Astrocyte (in vitro differentiated cells and primary cell): ENCODE measurements at regions not wholly inside any gene's neighbourhood (a gene's known extent, or its start where the extent isn't known, plus 50 kb on each side); places are given as distances from the start of the nearest gene placed in this dataset.

ENCODE experiments used
- DNase-seq: peaks from one replicate; pipeline ENCODE4 v3.0.0-alpha.2; 2010; ENCODE audit warnings: low read depth
- FAIRE-seq: peaks from 2 replicates; lab custom pipeline; 2011; peaks lifted over from hg19 to GRCh38; lab: Jason Lieb, UNC
- H2AFZ ChIP-seq: 2 replicates; pipeline ENCODE4 v1.6.0; 2012; ENCODE audit warnings: low read depth, low read length, inconsistent platforms
- H3K27ac ChIP-seq: 2 replicates; pipeline ENCODE4 v1.5.1; 2011; ENCODE audit warnings: low read depth, low read length, inconsistent platforms
- H3K27me3 ChIP-seq: 2 replicates; pipeline ENCODE4 v1.6.0; 2011; ENCODE audit warnings: low read length, inconsistent platforms; ENCODE audit not compliant: insufficient read depth
- H3K36me3 ChIP-seq: 2 replicates; pipeline ENCODE4 v1.5.1; 2011; ENCODE audit warnings: low read length, inconsistent platforms; ENCODE audit not compliant: insufficient read depth
- H3K4me1 ChIP-seq: 2 replicates; pipeline ENCODE4 v1.5.1; 2011; ENCODE audit warnings: low read length, inconsistent platforms; ENCODE audit not compliant: insufficient read depth
- H3K4me2 ChIP-seq: 2 replicates; pipeline ENCODE4 v1.6.0; 2012; ENCODE audit warnings: low read length, inconsistent platforms
- H3K4me3 ChIP-seq: 2 replicates; pipeline ENCODE4 v1.5.1; 2011; ENCODE audit warnings: low read depth, mild to moderate bottlenecking, low read length, inconsistent platforms; ENCODE audit not compliant: insufficient read depth
- H3K79me2 ChIP-seq: 2 replicates; pipeline ENCODE4 v1.6.0; 2012; ENCODE audit warnings: mild to moderate bottlenecking, low read length, inconsistent platforms; ENCODE audit not compliant: insufficient read depth
- H3K9ac ChIP-seq: 2 replicates; pipeline ENCODE4 v1.6.0; 2012; ENCODE audit warnings: mild to moderate bottlenecking, low read length, inconsistent platforms
- H3K9me3 ChIP-seq: 2 replicates; pipeline ENCODE4 v1.5.1; 2012; ENCODE audit warnings: low read depth, mild to moderate bottlenecking, low read length, inconsistent platforms; ENCODE audit not compliant: insufficient read depth
- H4K20me1 ChIP-seq: 2 replicates; pipeline ENCODE4 v1.6.0; 2012; ENCODE audit warnings: low read length, inconsistent platforms; ENCODE audit not compliant: insufficient read depth
- H3K27ac Mint-ChIP-seq: one replicate; pipeline ENCODE4 v1.8.0; 2021; ENCODE audit warnings: mild to moderate bottlenecking, mixed read lengths; ENCODE audit not compliant: unreplicated experiment
- H3K27me3 Mint-ChIP-seq: one replicate; pipeline ENCODE4 v1.8.0; 2021; ENCODE audit warnings: low read depth, mixed read lengths; ENCODE audit not compliant: unreplicated experiment
- H3K36me3 Mint-ChIP-seq: one replicate; pipeline ENCODE4 v1.8.0; 2021; ENCODE audit warnings: low read depth, mixed read lengths; ENCODE audit not compliant: unreplicated experiment
- H3K4me1 Mint-ChIP-seq: one replicate; pipeline ENCODE4 v1.8.0; 2021; ENCODE audit warnings: low read depth, mixed read lengths; ENCODE audit not compliant: unreplicated experiment
- H3K4me3 Mint-ChIP-seq: one replicate; pipeline ENCODE4 v1.8.0; 2021; ENCODE audit warnings: mild to moderate bottlenecking, moderate library complexity, mixed read lengths; ENCODE audit not compliant: unreplicated experiment
- H3K9me3 Mint-ChIP-seq: one replicate; pipeline ENCODE4 v1.8.0; 2021; ENCODE audit warnings: mild to moderate bottlenecking, mixed read lengths; ENCODE audit not compliant: unreplicated experiment
- CTCF ChIP-seq: IDR thresholded peaks from 2 replicates; pipeline ENCODE4 v1.5.1; 2011; ENCODE audit warnings: low read depth, mild to moderate bottlenecking, inconsistent platforms, low read length, moderate library complexity; ENCODE audit not compliant: insufficient read depth
- EZH2 ChIP-seq: IDR thresholded peaks from 2 replicates; pipeline ENCODE4 v1.6.1; 2012; ENCODE audit warnings: mild to moderate bottlenecking, low read length, inconsistent platforms; ENCODE audit not compliant: insufficient read depth

GRCh38 chr6:132948889-132949288, 134.5 kb downstream of the RPS12 start:
- Histone ChIP-seq H3K27ac (no peak overlapping the region), H2AFZ (no peak overlapping the region), H3K9ac (no peak overlapping the region), H3K4me2 (no peak overlapping the region), H3K4me1 (no peaks in the 10 kb centered on the region), H3K9me3 (no peaks in the 10 kb centered on the region), H3K4me3 (no peak overlapping the region), H4K20me1 (no peaks in the 10 kb centered on the region), H3K27me3 (no peaks in the 10 kb centered on the region), H3K79me2 (no peaks in the 10 kb centered on the region), H3K36me3 (no peaks in the 10 kb centered on the region)
- no peaks in the 10 kb centered on the region for H3K27me3 Mint-ChIP-seq
- H3K27ac Mint-ChIP-seq, result no peak overlapping the region
- FAIRE-seq (no peak), DNase-seq (no peak)
- H3K9me3 Mint-ChIP-seq, result no peaks in the 10 kb centered on the region
- H3K36me3 Mint-ChIP-seq, result no peaks in the 10 kb centered on the region
- H3K4me3 Mint-ChIP-seq, result no peak overlapping the region
- TF ChIP-seq EZH2, result no peak
- TF ChIP-seq CTCF, result no peak
- no peaks in the 10 kb centered on the region for H3K4me1 Mint-ChIP-seq

GRCh38 chr6:132950566-132950965, 136.2 kb downstream of the RPS12 start:
- Histone ChIP-seq H3K9me3 (no peaks in the 10 kb centered on the region), H3K4me2 (no peak overlapping the region), H3K27me3 (no peaks in the 10 kb centered on the region), H3K27ac (no peak overlapping the region), H4K20me1 (no peaks in the 10 kb centered on the region), H3K4me1 (no peaks in the 10 kb centered on the region), H3K4me3 (no peak overlapping the region), H2AFZ (no peak overlapping the region), H3K9ac (no peak overlapping the region), H3K79me2 (no peaks in the 10 kb centered on the region), H3K36me3 (no peaks in the 10 kb centered on the region)
- TF ChIP-seq EZH2 (no peak), CTCF (no peak)
- Mint-ChIP-seq H3K4me3 (no peak overlapping the region), H3K4me1 (no peaks in the 10 kb centered on the region), H3K27me3 (no peaks in the 10 kb centered on the region), H3K36me3 (no peaks in the 10 kb centered on the region), H3K9me3 (no peaks in the 10 kb centered on the region), H3K27ac (no peak overlapping the region)
- FAIRE-seq, result no peak
- DNase-seq, result no peak

- Histone ChIP-seq H3K27me3 (no peaks in the 10 kb centered on the region), H3K79me2 (no peaks in the 10 kb centered on the region), H3K4me2 (no peak overlapping the region), H3K4me3 (no peak overlapping the region), H2AFZ (no peak overlapping the region), H3K9me3 (no peaks in the 10 kb centered on the region), H3K4me1 (no peaks in the 10 kb centered on the region), H3K36me3 (no peaks in the 10 kb centered on the region), H3K27ac (no peak overlapping the region), H3K9ac (no peak overlapping the region), H4K20me1 (no peaks in the 10 kb centered on the region)
- no peak overlapping the region for H3K27ac Mint-ChIP-seq
- H3K4me3 Mint-ChIP-seq, result no peak overlapping the region
- no peak for FAIRE-seq
- DNase-seq, result no peak
- no peaks in the 10 kb centered on the region for H3K36me3 Mint-ChIP-seq
- H3K9me3 Mint-ChIP-seq, result no peaks in the 10 kb centered on the region
- TF ChIP-seq EZH2 (no peak), CTCF (no peak)
- no peaks in the 10 kb centered on the region for H3K4me1 Mint-ChIP-seq
- H3K27me3 Mint-ChIP-seq, result no peaks in the 10 kb centered on the region
Observed at GRCh38 chr6:132952031-132952867, 137.9 kb downstream of the RPS12 start.
